ENCODE measurements at regions not wholly inside any gene's neighbourhood (a gene's known extent, or its start where the extent isn't known, plus 50 kb on each side); places are given as distances from the start of the nearest gene placed in this dataset.
"Not testable (repeated sequence)": the region's sequence is repeated elsewhere in the genome, so short reads cannot be mapped to it uniquely, and the experiment has no call there.

GRCh38 chr5:1963941-1964451 lies 81.3 kb upstream of the IRX4 start:
- peak; percentile 26 for ATAC-seq
- no peaks in the 10 kb centered on the region for H3K9me3 Mint-ChIP-seq
- H3K27ac Mint-ChIP-seq, result no peak overlapping the region
- no peaks in the 10 kb centered on the region for H3K27me3 Mint-ChIP-seq
- H3K36me3 Mint-ChIP-seq, result no peaks in the 10 kb centered on the region
- H3K4me1 Mint-ChIP-seq, result no peaks in the 10 kb centered on the region
- H3K4me3 Mint-ChIP-seq, result no peak overlapping the region

- Mint-ChIP-seq H3K9me3 (no peaks in the 10 kb centered on the region), H3K4me1 (no peaks in the 10 kb centered on the region), H3K36me3 (no peaks in the 10 kb centered on the region), H3K27me3 (no peaks in the 10 kb centered on the region), H3K4me3 (no peak overlapping the region), H3K27ac (no peak overlapping the region)
- no peak for ATAC-seq
Observed at GRCh38 chr5:1963358-1963757, 80.6 kb upstream of the IRX4 start.

- no peak overlapping the region for H3K4me3 Mint-ChIP-seq
- H3K36me3 Mint-ChIP-seq, result no peaks in the 10 kb centered on the region
- no peak for ATAC-seq
Observed at GRCh38 chr5:1962619-1963355, 80.1 kb upstream of the IRX4 start.

GRCh38 chr5:1961952-1962595 lies 79.3 kb upstream of the IRX4 start:
- Mint-ChIP-seq H3K4me1 (no peaks in the 10 kb centered on the region), H3K9me3 (no peaks in the 10 kb centered on the region), H3K27me3 (no peaks in the 10 kb centered on the region), H3K36me3 (no peaks in the 10 kb centered on the region), H3K4me3 (no peak overlapping the region), H3K27ac (no peak overlapping the region)
- no peak for ATAC-seq

More at GRCh38 chr5:1962619-1963355, 80.1 kb upstream of the IRX4 start:
- no peaks in the 10 kb centered on the region for H3K9me3 Mint-ChIP-seq
- H3K27me3 Mint-ChIP-seq, result no peaks in the 10 kb centered on the region
- no peaks in the 10 kb centered on the region for H3K4me1 Mint-ChIP-seq
- H3K27ac Mint-ChIP-seq, result no peak overlapping the region

GRCh38 chr5:1961304-1961946 lies 78.7 kb upstream of the IRX4 start:
- Mint-ChIP-seq H3K9me3 (no peaks in the 10 kb centered on the region), H3K27ac (no peak overlapping the region), H3K4me3 (no peak overlapping the region), H3K27me3 (peaks cover 2% of the 10 kb centered on the region), H3K4me1 (no peaks in the 10 kb centered on the region), H3K36me3 (no peaks in the 10 kb centered on the region)
- ATAC-seq, result no peak

GRCh38 chr5:1960595-1961303 lies 78.0 kb upstream of the IRX4 start:
- H3K9me3 Mint-ChIP-seq, result no peaks in the 10 kb centered on the region
- ATAC-seq, result no peak
- H3K36me3 Mint-ChIP-seq, result no peaks in the 10 kb centered on the region
- H3K4me1 Mint-ChIP-seq, result no peaks in the 10 kb centered on the region
- no peak overlapping the region for H3K27ac Mint-ChIP-seq
- peaks cover 9% of the 10 kb centered on the region for H3K27me3 Mint-ChIP-seq
- no peak overlapping the region for H3K4me3 Mint-ChIP-seq

- ATAC-seq, result no peak
- H3K9me3 Mint-ChIP-seq, result no peaks in the 10 kb centered on the region
- H3K27me3 Mint-ChIP-seq, result peaks cover 14% of the 10 kb centered on the region
- no peak overlapping the region for H3K27ac Mint-ChIP-seq
- H3K4me1 Mint-ChIP-seq, result no peaks in the 10 kb centered on the region
- H3K36me3 Mint-ChIP-seq, result no peaks in the 10 kb centered on the region
- H3K4me3 Mint-ChIP-seq, result no peak overlapping the region
Observed at GRCh38 chr5:1959725-1960581, 77.2 kb upstream of the IRX4 start.

- Mint-ChIP-seq H3K9me3 (no peaks in the 10 kb centered on the region), H3K4me1 (no peaks in the 10 kb centered on the region), H3K4me3 (no peak overlapping the region), H3K36me3 (no peaks in the 10 kb centered on the region), H3K27me3 (peaks cover 14% of the 10 kb centered on the region), H3K27ac (no peak overlapping the region)
- no peak for ATAC-seq
Observed at GRCh38 chr5:1959231-1959630, 76.5 kb upstream of the IRX4 start.

GRCh38 chr5:1958211-1959010 lies 75.7 kb upstream of the IRX4 start:
- no peaks in the 10 kb centered on the region for H3K4me1 Mint-ChIP-seq
- H3K27ac Mint-ChIP-seq, result no peak overlapping the region
- no peaks in the 10 kb centered on the region for H3K9me3 Mint-ChIP-seq
- ATAC-seq, result no peak
- H3K27me3 Mint-ChIP-seq, result peaks cover 19% of the 10 kb centered on the region
- H3K36me3 Mint-ChIP-seq, result no peaks in the 10 kb centered on the region
- no peak overlapping the region for H3K4me3 Mint-ChIP-seq

- ATAC-seq, result no peak
- Mint-ChIP-seq H3K9me3 (peaks cover 7% of the 10 kb centered on the region), H3K27ac (no peak overlapping the region), H3K27me3 (peaks cover 47% of the 10 kb centered on the region), H3K4me1 (no peaks in the 10 kb centered on the region), H3K4me3 (no peak overlapping the region), H3K36me3 (no peaks in the 10 kb centered on the region)
Observed at GRCh38 chr5:1955586-1955985, 72.9 kb upstream of the IRX4 start.

- not testable (repeated sequence) for H3K27ac Mint-ChIP-seq
Observed at GRCh38 chr5:1953710-1954109, 71.0 kb upstream of the IRX4 start.

GRCh38 chr5:1952444-1953099 lies 69.8 kb upstream of the IRX4 start:
- no peak for ATAC-seq
- Mint-ChIP-seq H3K27me3 (peaks cover 63% of the 10 kb centered on the region), H3K27ac (no peak overlapping the region), H3K9me3 (peaks cover 7% of the 10 kb centered on the region), H3K4me1 (no peaks in the 10 kb centered on the region), H3K4me3 (no peak overlapping the region), H3K36me3 (no peaks in the 10 kb centered on the region)

More at GRCh38 chr5:1953710-1954109, 71.0 kb upstream of the IRX4 start:
- not testable (repeated sequence) for ATAC-seq, H3K4me3 Mint-ChIP-seq, H3K9me3 Mint-ChIP-seq, H3K36me3 Mint-ChIP-seq, H3K4me1 Mint-ChIP-seq
- H3K27me3 Mint-ChIP-seq, result peaks cover 58% of the 10 kb centered on the region

DNA sequence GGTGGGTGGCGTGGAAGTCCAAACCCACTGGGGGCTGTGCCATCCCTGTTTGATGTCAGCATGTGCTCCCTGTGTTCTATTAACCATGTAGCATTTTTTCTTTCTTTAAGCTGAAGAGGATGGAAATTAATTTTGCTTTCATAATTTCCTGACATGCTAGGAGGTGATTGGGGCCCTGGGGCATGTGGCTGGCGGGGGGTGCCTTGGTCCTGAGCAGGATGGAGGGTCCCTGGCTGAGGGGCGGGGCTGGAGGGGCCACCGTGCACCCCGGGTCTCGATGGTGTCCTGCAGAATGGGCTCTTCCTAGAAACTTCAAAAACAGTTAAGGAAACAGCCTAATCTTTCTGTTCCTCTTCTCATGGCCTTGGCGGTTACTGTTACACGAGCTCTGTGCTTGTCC lies 69.3 kb upstream of the IRX4 start:
- Mint-ChIP-seq H3K27ac (no peak overlapping the region), H3K4me1 (no peaks in the 10 kb centered on the region), H3K4me3 (no peak overlapping the region), H3K27me3 (peaks cover 68% of the 10 kb centered on the region), H3K36me3 (no peaks in the 10 kb centered on the region), H3K9me3 (peaks cover 7% of the 10 kb centered on the region)
- ATAC-seq, result no peak
